MCF 10A (cell line): ENCODE measurements at regions not wholly inside any gene's neighbourhood (a gene's known extent, or its start where the extent isn't known, plus 50 kb on each side); places are given as distances from the start of the nearest gene placed in this dataset.

Experiments used
- BruUV-seq: library from RNA; stranded (reverse); fragments of 400-500 nt; replicated peaks from 2 replicates; lab custom pipeline; 2021; lab: Mats Ljungman, UMichigan
- CTCF ChIA-PET: fragments of 300-600 bp; sonication (Branson Sonifier 250); formaldehyde crosslinking; extraction: SDS; loops from one replicate; lab custom pipeline; 2021; ENCODE audit warnings: antibody characterized with exemption, inconsistent platforms; lab: Yijun Ruan, JAX
- POLR2A ChIA-PET: fragments of 300-600, 350-650 bp; sonication (Branson Sonifier 250); formaldehyde crosslinking; extraction: SDS; loops from one replicate; lab custom pipeline; 2020; ENCODE audit warnings: antibody characterized with exemption, inconsistent platforms; lab: Yijun Ruan, JAX
- DNase-seq: peaks from one replicate; pipeline ENCODE4 v3.0.0-alpha.2; 2018; ENCODE audit not compliant: unreplicated experiment
- H3K27ac Mint-ChIP-seq: one replicate; pipeline ENCODE4 v1.8.0; 2022; ENCODE audit warnings: mild to moderate bottlenecking, low read depth, mixed read lengths; ENCODE audit not compliant: unreplicated experiment
- H3K27me3 Mint-ChIP-seq: one replicate; pipeline ENCODE4 v1.8.0; 2022; ENCODE audit warnings: mixed read lengths; ENCODE audit not compliant: insufficient read depth, unreplicated experiment
- H3K36me3 Mint-ChIP-seq: one replicate; pipeline ENCODE4 v1.8.0; 2022; ENCODE audit warnings: mild to moderate bottlenecking, moderate library complexity, mixed read lengths; ENCODE audit not compliant: insufficient read depth, unreplicated experiment
- H3K4me1 Mint-ChIP-seq: one replicate; pipeline ENCODE4 v1.8.0; 2022; ENCODE audit warnings: mixed read lengths; ENCODE audit not compliant: insufficient read depth, unreplicated experiment
- H3K4me3 Mint-ChIP-seq: one replicate; pipeline ENCODE4 v1.8.0; 2022; ENCODE audit warnings: mild to moderate bottlenecking, moderate library complexity, mixed read lengths; ENCODE audit not compliant: unreplicated experiment
- H3K9me3 Mint-ChIP-seq: one replicate; pipeline ENCODE4 v1.8.0; 2022; ENCODE audit warnings: mixed read lengths; ENCODE audit not compliant: unreplicated experiment
- intact Hi-C: fragments of 100-400 bp; cut with micrococcal nuclease; formaldehyde crosslinking; loops from 2 replicates; pipeline ENCODE4 v1.14.1; 2022
- TF ChIP-seq, protein P1 (sequence below): fragments of 200-600 bp; IDR thresholded peaks from one replicate; pipeline ENCODE4 v1.8.0; 2022; ENCODE audit warnings: antibody characterized with exemption, mild to moderate bottlenecking; ENCODE audit not compliant: unreplicated experiment

DNA sequence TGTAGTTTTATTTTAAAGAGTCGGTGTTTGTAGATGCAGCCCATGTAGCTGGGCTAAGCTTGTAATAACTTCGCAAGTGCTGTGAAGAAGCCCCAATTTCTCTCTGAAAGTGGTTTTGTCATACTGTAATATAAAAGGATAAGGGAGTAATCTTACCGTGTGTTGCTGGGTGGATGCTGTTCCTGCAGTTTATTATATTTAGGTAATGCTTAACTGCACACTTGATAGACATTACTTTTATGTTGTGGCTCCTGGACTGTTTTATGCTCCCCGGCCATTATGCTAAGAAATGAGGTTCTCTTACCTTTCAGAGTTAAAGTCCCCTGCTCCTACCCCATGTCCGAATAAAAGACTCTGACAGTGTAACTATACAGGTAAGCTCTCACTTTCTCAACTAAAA lies 789.4 kb downstream of the RPA4 start:
- H3K27me3 Mint-ChIP-seq: peaks cover 39% of the 10 kb centered on the region
- BruUV-seq: no TSS peak
- POLR2A ChIA-PET: no interaction called here
- H3K9me3 Mint-ChIP-seq: no peaks in the 10 kb centered on the region
- no peak overlapping the region for H3K4me3 Mint-ChIP-seq
- no peak overlapping the region for H3K27ac Mint-ChIP-seq
- H3K36me3 Mint-ChIP-seq: no peaks in the 10 kb centered on the region
- DNase-seq: no peak
- intact Hi-C loops: no loop called here
- no peaks in the 10 kb centered on the region for H3K4me1 Mint-ChIP-seq
- TF ChIP-seq, protein P1, sequence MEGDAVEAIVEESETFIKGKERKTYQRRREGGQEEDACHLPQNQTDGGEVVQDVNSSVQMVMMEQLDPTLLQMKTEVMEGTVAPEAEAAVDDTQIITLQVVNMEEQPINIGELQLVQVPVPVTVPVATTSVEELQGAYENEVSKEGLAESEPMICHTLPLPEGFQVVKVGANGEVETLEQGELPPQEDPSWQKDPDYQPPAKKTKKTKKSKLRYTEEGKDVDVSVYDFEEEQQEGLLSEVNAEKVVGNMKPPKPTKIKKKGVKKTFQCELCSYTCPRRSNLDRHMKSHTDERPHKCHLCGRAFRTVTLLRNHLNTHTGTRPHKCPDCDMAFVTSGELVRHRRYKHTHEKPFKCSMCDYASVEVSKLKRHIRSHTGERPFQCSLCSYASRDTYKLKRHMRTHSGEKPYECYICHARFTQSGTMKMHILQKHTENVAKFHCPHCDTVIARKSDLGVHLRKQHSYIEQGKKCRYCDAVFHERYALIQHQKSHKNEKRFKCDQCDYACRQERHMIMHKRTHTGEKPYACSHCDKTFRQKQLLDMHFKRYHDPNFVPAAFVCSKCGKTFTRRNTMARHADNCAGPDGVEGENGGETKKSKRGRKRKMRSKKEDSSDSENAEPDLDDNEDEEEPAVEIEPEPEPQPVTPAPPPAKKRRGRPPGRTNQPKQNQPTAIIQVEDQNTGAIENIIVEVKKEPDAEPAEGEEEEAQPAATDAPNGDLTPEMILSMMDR: no peak
- CTCF ChIA-PET: interaction anchor here (0.6 kb wide), 1 partner anchor 23 kb away, joined by 3 read pairs; no protein-coding TSS in a partner anchor

DNA sequence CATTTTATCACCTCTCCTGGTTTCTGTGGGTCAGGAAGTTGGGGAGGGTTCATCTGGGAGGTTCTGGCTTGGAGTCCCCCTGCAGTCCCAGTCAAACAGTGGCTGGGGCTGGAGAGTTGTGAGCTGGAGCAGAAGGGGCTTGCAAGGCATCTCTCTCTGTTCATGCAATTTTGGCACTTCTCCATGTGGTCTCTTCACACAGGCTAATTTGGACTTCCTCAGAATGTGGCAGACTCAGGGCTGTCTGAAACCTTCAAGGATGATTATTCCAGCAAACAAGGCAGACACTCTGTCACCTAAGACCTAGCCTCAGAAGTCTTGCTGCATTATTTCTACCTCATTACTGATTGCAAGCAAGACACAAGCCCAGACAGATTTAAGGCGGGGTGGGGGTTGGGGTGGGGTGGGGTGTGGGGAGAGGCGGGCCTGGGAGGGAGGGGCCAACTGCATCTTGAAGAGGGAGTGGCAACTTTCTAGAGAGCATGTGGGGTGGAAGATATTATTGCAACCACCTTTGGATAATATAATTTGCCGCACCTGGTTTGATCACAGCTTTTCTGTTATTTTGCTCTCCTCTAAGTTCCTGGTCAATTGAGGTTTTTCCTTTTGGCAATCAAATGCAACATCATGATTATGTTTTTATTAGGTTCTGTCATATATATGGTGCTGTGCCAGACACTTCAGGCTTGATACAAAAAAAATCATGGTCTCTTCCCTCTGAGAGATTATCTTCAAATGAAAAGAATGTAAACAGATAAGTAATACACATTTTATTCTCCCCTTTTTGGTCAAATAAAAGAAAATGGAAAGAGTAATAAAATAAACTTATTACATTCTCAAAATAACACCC lies 799.5 kb downstream of the RPA4 start:
- H3K4me3 Mint-ChIP-seq: no peak overlapping the region
- H3K36me3 Mint-ChIP-seq: no peaks in the 10 kb centered on the region
- no peaks in the 10 kb centered on the region for H3K9me3 Mint-ChIP-seq
- ChIA-PET CTCF (no interaction called here), POLR2A (no interaction called here)
- H3K27me3 Mint-ChIP-seq: peaks cover 21% of the 10 kb centered on the region
- no TSS peak for BruUV-seq
- intact Hi-C loops: no loop called here
- peak; percentile 2 for DNase-seq
- TF ChIP-seq, protein P1: no peak
- no peaks in the 10 kb centered on the region for H3K4me1 Mint-ChIP-seq
- no peak overlapping the region for H3K27ac Mint-ChIP-seq

DNA sequence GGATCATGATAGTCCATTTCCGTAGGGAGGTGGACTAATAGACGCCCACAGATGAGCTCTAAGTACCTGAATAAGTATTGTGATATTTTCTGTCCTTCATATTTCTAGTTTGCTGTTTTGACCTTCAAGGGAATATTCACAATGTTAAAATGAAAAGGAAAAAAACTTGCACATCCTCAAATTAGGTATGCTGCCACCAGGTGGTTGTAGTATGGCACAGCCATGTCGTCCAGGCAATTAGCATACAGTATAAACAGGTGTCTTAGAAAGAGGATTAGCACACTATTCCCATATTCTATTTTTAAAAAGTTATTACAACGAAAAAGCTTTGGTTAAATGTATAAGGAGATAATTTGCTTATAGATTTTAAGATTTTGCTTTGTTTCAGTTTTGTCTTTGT lies 802.0 kb downstream of the RPA4 start:
- intact Hi-C loops: loop anchor here (1.0 to 5.0 kb wide), 3 partner anchors 659 to 1313 kb away; no protein-coding TSS in a partner anchor
- H3K4me1 Mint-ChIP-seq: no peaks in the 10 kb centered on the region
- TF ChIP-seq, protein P1: peak; percentile 42
- POLR2A ChIA-PET: no interaction called here
- no peaks in the 10 kb centered on the region for H3K9me3 Mint-ChIP-seq
- peak; percentile 55 for DNase-seq
- no peak overlapping the region for H3K4me3 Mint-ChIP-seq
- BruUV-seq: no TSS peak
- no peak overlapping the region for H3K27ac Mint-ChIP-seq
- no peaks in the 10 kb centered on the region for H3K36me3 Mint-ChIP-seq
- CTCF ChIA-PET: interaction anchor here (0.5 to 2.3 kb wide), 13 partner anchors 8 to 1809 kb away, joined by 3 to 9 read pairs (median 3); no protein-coding TSS in a partner anchor
- H3K27me3 Mint-ChIP-seq: peaks cover 21% of the 10 kb centered on the region

DNA sequence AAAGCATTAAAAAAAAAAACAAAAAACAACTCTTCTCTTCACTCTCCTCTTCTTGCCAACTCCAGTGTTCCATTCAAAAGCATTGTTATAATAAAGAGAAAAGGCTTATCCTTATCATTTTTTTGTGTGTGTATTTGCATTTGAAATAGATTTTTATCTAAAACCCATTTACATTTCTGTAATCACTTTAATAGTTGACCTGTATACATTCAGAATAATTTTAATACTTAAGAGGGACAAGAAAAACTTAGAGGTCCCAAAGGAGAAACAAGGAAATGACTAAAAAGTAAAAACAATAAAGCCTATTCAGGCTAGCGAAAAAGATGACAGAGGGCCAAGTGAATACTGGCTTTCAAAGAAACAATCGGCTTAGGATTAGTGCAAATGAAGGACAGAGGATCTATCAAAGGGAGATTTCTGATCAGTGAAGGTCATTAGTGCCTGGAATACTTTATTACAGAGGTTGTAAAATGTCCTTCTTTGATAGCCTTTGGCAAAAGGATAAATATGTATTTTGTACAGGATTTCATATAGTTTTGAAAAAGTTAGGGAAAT lies 808.3 kb downstream of the RPA4 start:
- H3K36me3 Mint-ChIP-seq: no peaks in the 10 kb centered on the region
- H3K27me3 Mint-ChIP-seq: peaks cover 38% of the 10 kb centered on the region
- CTCF ChIA-PET: no interaction called here
- H3K27ac Mint-ChIP-seq: no peak overlapping the region
- H3K9me3 Mint-ChIP-seq: no peaks in the 10 kb centered on the region
- no TSS peak for BruUV-seq
- intact Hi-C loops: no loop called here
- TF ChIP-seq, protein P1: no peak
- DNase-seq: no peak
- POLR2A ChIA-PET: interaction anchor here (0.9 kb wide), 1 partner anchor 22 kb away, joined by 3 read pairs; no protein-coding TSS in a partner anchor
- H3K4me1 Mint-ChIP-seq: no peaks in the 10 kb centered on the region
- H3K4me3 Mint-ChIP-seq: no peak overlapping the region
